Type B pancreatic cell (in vitro differentiated cells): ENCODE measurements at regions not wholly inside any gene's neighbourhood (a gene's known extent, or its start where the extent isn't known, plus 50 kb on each side); places are given as distances from the start of the nearest gene placed in this dataset.

ENCODE experiments used
- DNase-seq: peaks from one replicate; pipeline ENCODE4 v3.0.0; 2021; ENCODE audit warnings: mixed read lengths; ENCODE audit not compliant: unreplicated experiment; ENCODE audit errors: extremely low spot score
- H3K27ac Mint-ChIP-seq: 2 replicates; pipeline ENCODE4 v1.8.0; 2021; ENCODE audit warnings: mild to moderate bottlenecking, mixed read lengths
- H3K27me3 Mint-ChIP-seq: 2 replicates; pipeline ENCODE4 v1.8.0; 2021; ENCODE audit warnings: mixed read lengths
- H3K36me3 Mint-ChIP-seq: 2 replicates; pipeline ENCODE4 v1.8.0; 2021; ENCODE audit warnings: mixed read lengths
- H3K4me1 Mint-ChIP-seq: one replicate; pipeline ENCODE4 v1.8.0; 2021; ENCODE audit warnings: mixed read lengths; ENCODE audit not compliant: unreplicated experiment
- H3K4me3 Mint-ChIP-seq: 2 replicates; pipeline ENCODE4 v1.8.0; 2021; ENCODE audit warnings: mild to moderate bottlenecking, mixed read lengths
- H3K9me3 Mint-ChIP-seq: 2 replicates; pipeline ENCODE4 v1.8.0; 2021; ENCODE audit warnings: mixed read lengths
- TF ChIP-seq, protein P1 (sequence below): fragments of 200-600 bp; sonication (generic); conservative IDR thresholded peaks from 2 replicates; pipeline ENCODE4 v1.5.0; 2021; ENCODE audit warnings: antibody characterized with exemption, mild to moderate bottlenecking

- H3K4me3 Mint-ChIP-seq, result no peak overlapping the region
- DNase-seq, result no peak
- no peaks in the 10 kb centered on the region for H3K27me3 Mint-ChIP-seq
- no peak overlapping the region for H3K27ac Mint-ChIP-seq
- TF ChIP-seq, protein P1, sequence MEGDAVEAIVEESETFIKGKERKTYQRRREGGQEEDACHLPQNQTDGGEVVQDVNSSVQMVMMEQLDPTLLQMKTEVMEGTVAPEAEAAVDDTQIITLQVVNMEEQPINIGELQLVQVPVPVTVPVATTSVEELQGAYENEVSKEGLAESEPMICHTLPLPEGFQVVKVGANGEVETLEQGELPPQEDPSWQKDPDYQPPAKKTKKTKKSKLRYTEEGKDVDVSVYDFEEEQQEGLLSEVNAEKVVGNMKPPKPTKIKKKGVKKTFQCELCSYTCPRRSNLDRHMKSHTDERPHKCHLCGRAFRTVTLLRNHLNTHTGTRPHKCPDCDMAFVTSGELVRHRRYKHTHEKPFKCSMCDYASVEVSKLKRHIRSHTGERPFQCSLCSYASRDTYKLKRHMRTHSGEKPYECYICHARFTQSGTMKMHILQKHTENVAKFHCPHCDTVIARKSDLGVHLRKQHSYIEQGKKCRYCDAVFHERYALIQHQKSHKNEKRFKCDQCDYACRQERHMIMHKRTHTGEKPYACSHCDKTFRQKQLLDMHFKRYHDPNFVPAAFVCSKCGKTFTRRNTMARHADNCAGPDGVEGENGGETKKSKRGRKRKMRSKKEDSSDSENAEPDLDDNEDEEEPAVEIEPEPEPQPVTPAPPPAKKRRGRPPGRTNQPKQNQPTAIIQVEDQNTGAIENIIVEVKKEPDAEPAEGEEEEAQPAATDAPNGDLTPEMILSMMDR, result no peak
- no peaks in the 10 kb centered on the region for H3K36me3 Mint-ChIP-seq
- H3K9me3 Mint-ChIP-seq, result no peaks in the 10 kb centered on the region
- H3K4me1 Mint-ChIP-seq, result no peaks in the 10 kb centered on the region
Measured at GRCh38 chr13:83563499-83563898, 318.8 kb downstream of the SLITRK1 start.

DNA sequence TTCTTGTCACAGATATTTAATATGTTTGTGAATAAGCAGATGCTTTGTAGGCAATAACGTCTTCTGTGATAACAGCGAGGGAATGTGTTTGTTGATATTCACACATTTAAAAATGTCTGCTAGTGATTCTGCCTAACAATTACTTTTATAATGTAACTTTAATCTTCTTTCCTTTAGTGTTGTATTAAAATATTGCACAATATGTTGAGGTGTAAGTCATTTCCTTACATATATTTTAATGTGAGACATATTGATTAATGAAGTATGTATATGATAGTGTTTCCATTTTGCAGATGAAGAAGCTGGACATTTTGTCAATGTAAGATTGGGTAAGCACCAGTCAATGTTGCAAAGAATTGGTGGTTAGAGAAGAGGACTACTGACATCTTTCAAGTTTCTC is 324.4 kb downstream of the SLITRK1 start:
- TF ChIP-seq, protein P1, result no peak
- Mint-ChIP-seq H3K27ac (no peak overlapping the region), H3K4me3 (no peak overlapping the region), H3K36me3 (no peaks in the 10 kb centered on the region), H3K9me3 (no peaks in the 10 kb centered on the region), H3K4me1 (no peaks in the 10 kb centered on the region), H3K27me3 (no peaks in the 10 kb centered on the region)
- no peak for DNase-seq

DNA sequence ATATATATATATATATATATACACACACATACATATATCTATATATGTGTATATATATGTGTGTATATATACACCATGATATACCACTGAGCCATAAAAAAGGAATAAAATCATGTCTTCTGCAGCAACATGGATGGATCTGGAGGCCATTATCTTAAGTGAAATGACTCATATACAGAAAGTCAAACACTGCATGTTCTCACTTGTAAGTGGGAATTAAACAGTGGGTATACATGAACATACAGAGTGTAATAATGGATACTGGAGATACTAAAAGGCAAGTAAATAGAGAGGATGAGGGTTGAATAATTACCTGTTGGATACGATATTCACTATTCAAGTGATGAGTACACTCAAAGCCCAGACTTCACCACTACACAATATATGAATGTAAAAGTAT is 332.6 kb downstream of the SLITRK1 start:
- Mint-ChIP-seq H3K27me3 (no peaks in the 10 kb centered on the region), H3K4me3 (no peak overlapping the region), H3K4me1 (no peaks in the 10 kb centered on the region), H3K36me3 (no peaks in the 10 kb centered on the region), H3K9me3 (no peaks in the 10 kb centered on the region), H3K27ac (no peak overlapping the region)
- TF ChIP-seq, protein P1, result no peak
- DNase-seq, result no peak

DNA sequence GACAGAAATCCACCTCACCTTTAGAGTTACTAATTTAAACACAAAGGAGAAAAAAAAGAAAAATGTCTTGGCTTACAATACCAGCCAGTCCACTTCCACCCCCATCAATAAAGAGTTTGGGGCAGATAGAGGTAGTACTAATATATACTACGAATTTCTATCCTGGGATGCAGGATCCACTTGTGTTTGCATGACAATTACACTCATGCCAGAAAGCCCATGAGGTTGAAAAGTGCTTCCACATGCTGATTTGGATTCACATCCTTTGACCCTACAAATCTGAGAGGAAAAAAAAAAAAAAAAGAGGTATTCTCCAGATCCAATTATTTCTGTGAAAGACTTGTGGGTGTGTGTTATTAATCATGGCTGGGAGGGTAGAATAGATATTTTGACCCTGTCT is 335.2 kb downstream of the SLITRK1 start:
- Mint-ChIP-seq H3K27ac (no peak overlapping the region), H3K27me3 (no peaks in the 10 kb centered on the region), H3K4me1 (no peaks in the 10 kb centered on the region), H3K4me3 (no peak overlapping the region), H3K9me3 (no peaks in the 10 kb centered on the region), H3K36me3 (no peaks in the 10 kb centered on the region)
- TF ChIP-seq, protein P1, result no peak
- no peak for DNase-seq

DNA sequence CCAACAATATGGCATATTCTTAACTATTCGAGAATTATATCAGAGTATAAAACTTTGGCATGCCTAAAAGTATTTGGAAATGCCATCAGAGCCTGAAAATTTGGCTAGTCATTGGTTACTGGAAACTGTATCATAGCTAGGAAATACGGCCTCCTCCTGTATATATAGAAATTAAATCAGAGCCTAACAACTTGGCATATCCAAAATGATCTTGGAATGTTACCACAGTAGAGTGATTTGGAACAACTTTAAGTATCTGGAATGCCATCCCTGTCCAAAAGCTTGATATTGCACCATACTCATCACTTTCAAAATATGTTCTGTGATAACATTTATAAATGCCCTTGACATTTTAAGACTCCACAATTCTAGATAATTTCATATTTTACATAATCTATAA is 335.8 kb downstream of the SLITRK1 start:
- no peaks in the 10 kb centered on the region for H3K9me3 Mint-ChIP-seq

More for the DNA sequence above, 335.8 kb downstream of the SLITRK1 start:
- no peak overlapping the region for H3K4me3 Mint-ChIP-seq
- no peaks in the 10 kb centered on the region for H3K36me3 Mint-ChIP-seq
- H3K4me1 Mint-ChIP-seq, result no peaks in the 10 kb centered on the region
- TF ChIP-seq, protein P1, result no peak
- H3K27ac Mint-ChIP-seq, result no peak overlapping the region
- DNase-seq, result no peak
- no peaks in the 10 kb centered on the region for H3K27me3 Mint-ChIP-seq
